H9 (cell line): ENCODE measurements at regions not wholly inside any gene's neighbourhood (a gene's known extent, or its start where the extent isn't known, plus 50 kb on each side); places are given as distances from the start of the nearest gene placed in this dataset.

Experiments used
- DNase-seq: peaks from one replicate; pipeline ENCODE4 v3.0.0-alpha.2; 2017
- H2AFZ ChIP-seq: one replicate; pipeline ENCODE4 v1.6.1; 2013; ENCODE audit warnings: mild to moderate bottlenecking, low read length, control low read depth, moderate library complexity
- H2AK5ac ChIP-seq: 2 replicates; pipeline ENCODE4 v1.6.1; 2013; ENCODE audit warnings: low read length, control low read depth, mixed read lengths; ENCODE audit not compliant: insufficient read length
- H2BK120ac ChIP-seq: one replicate; pipeline ENCODE4 v1.6.1; 2013; ENCODE audit warnings: low read depth, mild to moderate bottlenecking, low read length, control low read depth, inconsistent platforms; ENCODE audit not compliant: poor library complexity, severe bottlenecking
- H2BK12ac ChIP-seq: 2 replicates; pipeline ENCODE4 v1.6.1; 2013; ENCODE audit warnings: low read length, control low read depth, mixed read lengths, low read depth; ENCODE audit not compliant: insufficient read length
- H2BK15ac ChIP-seq: 2 replicates; pipeline ENCODE4 v1.6.1; 2013; ENCODE audit warnings: low read depth, low read length, control low read depth
- H2BK20ac ChIP-seq: one replicate; pipeline ENCODE4 v1.6.1; 2013; ENCODE audit warnings: low read depth, mild to moderate bottlenecking, low read length, control low read depth, inconsistent platforms; ENCODE audit not compliant: poor library complexity, severe bottlenecking
- H2BK5ac ChIP-seq: 2 replicates; pipeline ENCODE4 v1.6.1; 2013; ENCODE audit warnings: low read length, control low read depth, mixed read lengths; ENCODE audit not compliant: insufficient read length
- H3K14ac ChIP-seq: 2 replicates; pipeline ENCODE4 v1.6.1; 2013; ENCODE audit warnings: low read length, control low read depth; ENCODE audit not compliant: insufficient read depth
- H3K18ac ChIP-seq: 2 replicates; pipeline ENCODE4 v1.6.1; 2013; ENCODE audit warnings: low read depth, mild to moderate bottlenecking, mixed read lengths, low read length, control low read depth; ENCODE audit not compliant: insufficient read length
- H3K23ac ChIP-seq: 2 replicates; pipeline ENCODE4 v1.6.1; 2013; ENCODE audit warnings: low read length, control low read depth, mixed read lengths, low read depth; ENCODE audit not compliant: insufficient read length
- H3K23me2 ChIP-seq: 2 replicates; pipeline ENCODE4 v1.6.1; 2013; ENCODE audit warnings: low read depth, mild to moderate bottlenecking, mixed read lengths, low read length, control low read depth; ENCODE audit not compliant: insufficient read length, poor library complexity, severe bottlenecking
- H3K27ac ChIP-seq: 2 replicates; pipeline ENCODE4 v1.5.1; 2013; ENCODE audit warnings: low read length, control low read depth, mixed read lengths, low read depth; ENCODE audit not compliant: insufficient read length
- H3K27me3 ChIP-seq: 2 replicates; pipeline ENCODE4 v1.6.1; 2013; ENCODE audit warnings: low read length, control low read depth, inconsistent platforms; ENCODE audit not compliant: insufficient read depth
- H3K4ac ChIP-seq: 2 replicates; pipeline ENCODE4 v1.6.1; 2013; ENCODE audit warnings: low read depth, mild to moderate bottlenecking, control low read depth, inconsistent platforms, low read length, moderate library complexity
- H3K4me1 ChIP-seq: 2 replicates; pipeline ENCODE4 v1.6.1; 2013; ENCODE audit warnings: low read length, control low read depth, inconsistent platforms; ENCODE audit not compliant: insufficient read depth
- H3K4me2 ChIP-seq: 2 replicates; pipeline ENCODE4 v1.6.1; 2013; ENCODE audit warnings: low read length, control low read depth, mixed read lengths; ENCODE audit not compliant: insufficient read length, insufficient read depth
- H3K56ac ChIP-seq: 2 replicates; pipeline ENCODE4 v1.6.1; 2013; ENCODE audit warnings: low read depth, mild to moderate bottlenecking, mixed read lengths, low read length, control low read depth; ENCODE audit not compliant: insufficient read length
- H3K79me1 ChIP-seq: 2 replicates; pipeline ENCODE4 v1.6.1; 2013; ENCODE audit warnings: low read depth, mild to moderate bottlenecking, moderate library complexity, low read length, control low read depth, inconsistent platforms; ENCODE audit not compliant: insufficient read depth, poor library complexity, severe bottlenecking
- H3K79me2 ChIP-seq: 2 replicates; pipeline ENCODE4 v1.6.1; 2013; ENCODE audit warnings: low read length, control low read depth, inconsistent platforms; ENCODE audit not compliant: insufficient read depth
- H3K9ac ChIP-seq: 2 replicates; pipeline ENCODE4 v1.6.1; 2013; ENCODE audit warnings: low read length, control low read depth, mixed read lengths; ENCODE audit not compliant: insufficient read length; ENCODE audit errors: extremely low read depth
- H3K9me3 ChIP-seq: one replicate; pipeline ENCODE4 v1.6.1; 2013; ENCODE audit warnings: low read depth, low read length, inconsistent platforms; ENCODE audit not compliant: control insufficient read depth
- H3T11ph ChIP-seq: one replicate; pipeline ENCODE4 v1.6.1; 2013; ENCODE audit warnings: mild to moderate bottlenecking, low read length, control low read depth, inconsistent platforms
- H4K20me1 ChIP-seq: one replicate; pipeline ENCODE4 v1.6.1; 2013; ENCODE audit not compliant: control insufficient read depth, insufficient read length, insufficient read depth
- H4K5ac ChIP-seq: 2 replicates; pipeline ENCODE4 v1.6.1; 2013; ENCODE audit warnings: low read depth, mild to moderate bottlenecking, mixed read lengths, low read length, control low read depth; ENCODE audit not compliant: insufficient read length
- H4K8ac ChIP-seq: replicated peaks from 2 replicates; pipeline ENCODE4 v1.6.1; 2013; ENCODE audit warnings: low read length, control low read depth, mixed read lengths, low read depth; ENCODE audit not compliant: insufficient read length
- H4K91ac ChIP-seq: 2 replicates; pipeline ENCODE4 v1.6.1; 2013; ENCODE audit warnings: low read depth, mild to moderate bottlenecking, moderate library complexity, mixed read lengths, low read length, control low read depth; ENCODE audit not compliant: insufficient read length
- H3K27ac Mint-ChIP-seq, 3 experiments: 2 replicates in 2 of 3; 3 replicates in 1 of 3; pipeline ENCODE4 v1.8.0; 2020 to 2021; ENCODE audit warnings: mixed read lengths in 3 of 3, mild to moderate bottlenecking in 1 of 3, moderate library complexity in 1 of 3
- H3K27me3 Mint-ChIP-seq: 2 replicates; pipeline ENCODE4 v1.8.0; 2021; ENCODE audit warnings: low read depth, mild to moderate bottlenecking, moderate library complexity, mixed read lengths
- H3K36me3 Mint-ChIP-seq, 3 experiments: 2 replicates in 2 of 3; 3 replicates in 1 of 3; pipeline ENCODE4 v1.8.0; 2020 to 2021; ENCODE audit warnings: low read depth in 3 of 3, mixed read lengths in 3 of 3; ENCODE audit not compliant: insufficient read depth in 1 of 3
- H3K4me1 Mint-ChIP-seq, 2 experiments: 2 replicates each; pipeline ENCODE4 v1.8.0; 2020; ENCODE audit warnings: mixed read lengths in 2 of 2
- H3K4me3 Mint-ChIP-seq, 2 experiments: 2 replicates in 1 of 2; 3 replicates in 1 of 2; pipeline ENCODE4 v1.8.0; 2020 to 2021; ENCODE audit warnings: mild to moderate bottlenecking in 2 of 2, mixed read lengths in 2 of 2, moderate library complexity in 1 of 2
- H3K9me3 Mint-ChIP-seq, 2 experiments: 2 replicates in 1 of 2; 3 replicates in 1 of 2; pipeline ENCODE4 v1.8.0; 2020; ENCODE audit warnings: mild to moderate bottlenecking in 2 of 2, mixed read lengths in 2 of 2, moderate library complexity in 1 of 2
- WGBS: extraction: QIAGEN DNeasy Blood & Tissue Kit; methylation state at CpG from one replicate; pipeline ENCODE4 v1.1.7; 2013; ENCODE audit warnings: missing lambda C conversion rate, low lambda C conversion rate, mixed read lengths; ENCODE audit not compliant: insufficient read length; ENCODE audit errors: extremely low coverage; 5-methylcytosine and 5-hydroxymethylcytosine counted together
- TF ChIP-seq, protein P1 (sequence below): fragments of 200-600 bp; sonication (generic); conservative IDR thresholded peaks from 3 replicates; pipeline ENCODE4 v1.8.0; 2021; ENCODE audit warnings: antibody characterized with exemption, mild to moderate bottlenecking

DNA sequence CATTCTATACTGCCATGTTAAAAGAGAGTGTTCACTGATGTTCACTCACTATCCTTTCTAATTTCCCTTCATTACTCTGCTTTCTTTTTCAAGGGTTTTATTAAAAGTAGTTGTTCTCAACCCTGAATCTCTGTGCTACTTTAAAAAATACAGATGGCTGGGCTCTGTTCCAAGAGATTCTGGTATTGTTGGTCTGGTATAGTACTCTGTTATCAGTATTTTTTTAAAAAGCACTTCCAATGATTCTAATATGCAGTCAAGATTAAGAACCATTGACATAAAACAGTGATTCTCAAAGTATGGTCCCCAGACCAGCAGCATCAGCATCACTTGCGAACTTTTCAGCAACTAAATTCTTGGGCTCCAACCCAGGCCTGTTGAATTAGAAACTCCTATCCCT lies 77.0 kb upstream of the STARD4 start:
- no peak overlapping the region for H2BK12ac ChIP-seq
- no peaks in the 10 kb centered on the region for H3K79me1 ChIP-seq
- H4K5ac ChIP-seq = no peak overlapping the region
- H3K27me3 ChIP-seq = no peaks in the 10 kb centered on the region
- H3K79me2 ChIP-seq = no peaks in the 10 kb centered on the region
- Mint-ChIP-seq H3K27me3 (no peaks in the 10 kb centered on the region; the same call in 1 of the 2 replicates), H3K4me3 (no peak overlapping the region), H3K36me3 (no peaks in the 10 kb centered on the region), H3K9me3 (no peaks in the 10 kb centered on the region), H3K4me1 (peaks cover 0 to 4% of the 10 kb centered on the region in 2 experiments; a peak in 1 of 4 replicates), H3K27ac (no peak overlapping the region)
- TF ChIP-seq, protein P1, sequence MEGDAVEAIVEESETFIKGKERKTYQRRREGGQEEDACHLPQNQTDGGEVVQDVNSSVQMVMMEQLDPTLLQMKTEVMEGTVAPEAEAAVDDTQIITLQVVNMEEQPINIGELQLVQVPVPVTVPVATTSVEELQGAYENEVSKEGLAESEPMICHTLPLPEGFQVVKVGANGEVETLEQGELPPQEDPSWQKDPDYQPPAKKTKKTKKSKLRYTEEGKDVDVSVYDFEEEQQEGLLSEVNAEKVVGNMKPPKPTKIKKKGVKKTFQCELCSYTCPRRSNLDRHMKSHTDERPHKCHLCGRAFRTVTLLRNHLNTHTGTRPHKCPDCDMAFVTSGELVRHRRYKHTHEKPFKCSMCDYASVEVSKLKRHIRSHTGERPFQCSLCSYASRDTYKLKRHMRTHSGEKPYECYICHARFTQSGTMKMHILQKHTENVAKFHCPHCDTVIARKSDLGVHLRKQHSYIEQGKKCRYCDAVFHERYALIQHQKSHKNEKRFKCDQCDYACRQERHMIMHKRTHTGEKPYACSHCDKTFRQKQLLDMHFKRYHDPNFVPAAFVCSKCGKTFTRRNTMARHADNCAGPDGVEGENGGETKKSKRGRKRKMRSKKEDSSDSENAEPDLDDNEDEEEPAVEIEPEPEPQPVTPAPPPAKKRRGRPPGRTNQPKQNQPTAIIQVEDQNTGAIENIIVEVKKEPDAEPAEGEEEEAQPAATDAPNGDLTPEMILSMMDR = no peak
- H3K23ac ChIP-seq = no peak overlapping the region
- no peak overlapping the region for H3K9ac ChIP-seq
- H3K56ac ChIP-seq = no peak overlapping the region
- H3K4me2 ChIP-seq = no peak overlapping the region
- no peak overlapping the region for H3K27ac ChIP-seq
- H2AFZ ChIP-seq = no peak overlapping the region
- H3T11ph ChIP-seq = no peak overlapping the region
- H3K18ac ChIP-seq = no peak overlapping the region
- no peak overlapping the region for H4K8ac ChIP-seq
- H2AK5ac ChIP-seq = no peak overlapping the region
- H3K23me2 ChIP-seq = no peaks in the 10 kb centered on the region
- WGBS = no CpG with 5 or more reads among the region's 1 CpG
- H2BK120ac ChIP-seq = no peak overlapping the region
- H3K9me3 ChIP-seq = no peaks in the 10 kb centered on the region
- no peak overlapping the region for H3K14ac ChIP-seq
- no peaks in the 10 kb centered on the region for H3K4me1 ChIP-seq
- no peak overlapping the region for H2BK5ac ChIP-seq
- H2BK15ac ChIP-seq = no peak overlapping the region
- no peak overlapping the region for H2BK20ac ChIP-seq
- H4K20me1 ChIP-seq = no peaks in the 10 kb centered on the region
- no peak overlapping the region for H4K91ac ChIP-seq
- DNase-seq = no peak
- H3K4ac ChIP-seq = no peak overlapping the region
